ENCODE measurements at regions not wholly inside any gene's neighbourhood (a gene's known extent, or its start where the extent isn't known, plus 50 kb on each side); places are given as distances from the start of the nearest gene placed in this dataset.

GRCh38 chr17:79235808-79236207 is 161.2 kb downstream of the ENGASE start:
- intact Hi-C loops (cut with micrococcal nuclease), result no loop called here
- no peaks in the 10 kb centered on the region for H4K20me1 ChIP-seq (ENCODE audit: insufficient read depth)
- no peak overlapping the region for H3K4me2 ChIP-seq (ENCODE audit: low read length)
- H3K36me3 ChIP-seq (ENCODE audit: control insufficient read depth in 1 of 2, insufficient read depth in 2 of 2, low read length in 2 of 2), result no peaks in the 10 kb centered on the region
- ChIA-PET CTCF (no interaction called here), RAD21 (ENCODE audit: low non-redundant PET in 1 of 2, low total read pairs in 2 of 2, uncharacterized antibody in 2 of 2, unreplicated experiment in 2 of 2) (no interaction called here), POLR2A (no interaction called here)
- H3K9me3 ChIP-seq (ENCODE audit: control insufficient read depth in 1 of 2, insufficient read depth in 1 of 2, low read depth in 1 of 2, low read length in 2 of 2), result no peaks in the 10 kb centered on the region
- no peaks in the 10 kb centered on the region for H3K79me2 ChIP-seq (ENCODE audit: insufficient read depth, low read length)
- H3K27ac ChIP-seq (ENCODE audit: low read depth, low read length), result no peak overlapping the region
- H3K27me3 ChIP-seq (ENCODE audit: insufficient read depth, low read length), result peaks cover 12% of the 10 kb centered on the region; the same call in 1 of the 2 replicates
- no peak for TF ChIP-seq ZNF274 (IDR thresholded peaks at IDR 0.05; ENCODE audit: low read depth, low read length)
- TF ChIP-seq POLR2A (IDR thresholded peaks at IDR 0.05; ENCODE audit: borderline replicate concordance, extremely low read depth, insufficient read depth, insufficient read length), result no peak
- no peak for TF ChIP-seq ELF1 (IDR thresholded peaks at IDR 0.05; ENCODE audit: borderline replicate concordance, low read depth)
- no peak for TF ChIP-seq REST (IDR thresholded peaks at IDR 0.05; ENCODE audit: low read depth)
- no peak for TF ChIP-seq RAD21 (IDR thresholded peaks at IDR 0.05; ENCODE audit: low read depth)
- no peak overlapping the region for H2AFZ ChIP-seq (ENCODE audit: low read depth, low read length, poor library complexity, severe bottlenecking)
- DNase-seq (ENCODE audit: low read depth, low spot score) (no peak), ATAC-seq (no peak)
- H3K9me2 ChIP-seq (ENCODE audit: insufficient read depth), result no peaks in the 10 kb centered on the region
- no peak overlapping the region for H3K9ac ChIP-seq (ENCODE audit: low read length)
- no peak overlapping the region for H3K4me3 ChIP-seq (replicated peaks in 1 of 2; ENCODE audit: low read depth in 1 of 2, low read length in 2 of 2)
- no peaks in the 10 kb centered on the region for H3K4me1 ChIP-seq (ENCODE audit: control insufficient read depth in 1 of 2, insufficient read depth in 2 of 2, low read length in 2 of 2)
- no TSS peak for BruUV-seq (replicated peaks)

GRCh38 chr17:79233916-79234551 is 159.4 kb downstream of the ENGASE start:
- H3K4me3 ChIP-seq (replicated peaks in 1 of 2; ENCODE audit: low read depth in 1 of 2, low read length in 2 of 2), result no peak overlapping the region
- no peaks in the 10 kb centered on the region for H3K4me1 ChIP-seq (ENCODE audit: control insufficient read depth in 1 of 2, insufficient read depth in 2 of 2, low read length in 2 of 2)
- ChIA-PET RAD21 (ENCODE audit: low non-redundant PET in 1 of 2, low total read pairs in 2 of 2, uncharacterized antibody in 2 of 2, unreplicated experiment in 2 of 2) (no interaction called here), POLR2A (no interaction called here), CTCF (no interaction called here)
- no peak overlapping the region for H3K4me2 ChIP-seq (ENCODE audit: low read length)
- ATAC-seq, result no peak
- no peaks in the 10 kb centered on the region for H3K9me2 ChIP-seq (ENCODE audit: insufficient read depth)
- no TSS peak for BruUV-seq (replicated peaks)
- no peak for DNase-seq (ENCODE audit: low read depth, low spot score)
- intact Hi-C loops (cut with micrococcal nuclease), result no loop called here
- no peaks in the 10 kb centered on the region for H3K79me2 ChIP-seq (ENCODE audit: insufficient read depth, low read length)
- no peaks in the 10 kb centered on the region for H3K36me3 ChIP-seq (ENCODE audit: control insufficient read depth in 1 of 2, insufficient read depth in 2 of 2, low read length in 2 of 2)
- H2AFZ ChIP-seq (ENCODE audit: low read depth, low read length, poor library complexity, severe bottlenecking), result no peak overlapping the region
- H3K9me3 ChIP-seq (ENCODE audit: control insufficient read depth in 1 of 2, insufficient read depth in 1 of 2, low read depth in 1 of 2, low read length in 2 of 2), result no peaks in the 10 kb centered on the region
- H3K9ac ChIP-seq (ENCODE audit: low read length), result no peak overlapping the region
- H3K27ac ChIP-seq (ENCODE audit: low read depth, low read length), result no peak overlapping the region
- no peaks in the 10 kb centered on the region for H4K20me1 ChIP-seq (ENCODE audit: insufficient read depth)
- peaks cover 10% of the 10 kb centered on the region; the same call in 1 of the 2 replicates for H3K27me3 ChIP-seq (ENCODE audit: insufficient read depth, low read length)
- TF ChIP-seq ZFX (IDR thresholded peaks at IDR 0.05) (no peak), ZBTB33 (IDR thresholded peaks at IDR 0.05; ENCODE audit: extremely low read depth, insufficient replicate concordance, low read length) (no peak), EZH2phosphoT487 (IDR thresholded peaks at IDR 0.05; ENCODE audit: borderline replicate concordance) (no peak), CEBPB (IDR thresholded peaks at IDR 0.05; ENCODE audit: low read depth) (no peak), POLR2A (IDR thresholded peaks at IDR 0.05; ENCODE audit: borderline replicate concordance, extremely low read depth, insufficient read depth, insufficient read length) (no peak), CTCF (IDR thresholded peaks at IDR 0.05 in 2 of 3, conservative IDR thresholded peaks at IDR 0.05 in 1 of 3; ENCODE audit: borderline replicate concordance in 1 of 3, insufficient read depth in 1 of 3, low read depth in 2 of 3, low read length in 2 of 3) (no peak), ELF1 (IDR thresholded peaks at IDR 0.05; ENCODE audit: borderline replicate concordance, low read depth) (no peak)
